ENCODE measurements at regions not wholly inside any gene's neighbourhood (a gene's known extent, or its start where the extent isn't known, plus 50 kb on each side); places are given as distances from the start of the nearest gene placed in this dataset.

- intact Hi-C loops (cut with micrococcal nuclease) (no loop called here), dilution Hi-C loops (cut with HindIII; ENCODE audit: low sequenced_read_pairs, unreplicated experiment) (no loop called here), in situ Hi-C loops (cut with MboI; ENCODE audit: low sequenced_read_pairs) (no loop called here)
- TF ChIP-seq MAZ (IDR thresholded peaks at IDR 0.05; ENCODE audit: borderline replicate concordance, low read depth, low read length): no peak
- no peak for TF ChIP-seq RCOR1 (IDR thresholded peaks at IDR 0.05; ENCODE audit: insufficient replicate concordance, low read length)
- no peak for TF ChIP-seq RAD21 (IDR thresholded peaks at IDR 0.05; ENCODE audit: low read length)
- TF ChIP-seq MAFK (IDR thresholded peaks at IDR 0.05; ENCODE audit: low read depth, low read length): no peak
- Histone ChIP-seq H2BK120ac (ENCODE audit: low read depth, low read length) (no peak overlapping the region), H2AFZ (replicated peaks; ENCODE audit: low read length, poor library complexity) (no peak overlapping the region), H4K8ac (ENCODE audit: low read depth in 2 of 2, low read length in 2 of 2) (no peak overlapping the region), H3K14ac (replicated peaks; ENCODE audit: low read depth, low read length) (no peak overlapping the region), H3K9ac (ENCODE audit: low read depth, low read length) (no peak overlapping the region), H4K20me1 (ENCODE audit: insufficient read depth, low read length) (no peaks in the 10 kb centered on the region), H3K23ac (ENCODE audit: low read depth, low read length) (no peak overlapping the region), H3K4me1 (ENCODE audit: control insufficient read depth, insufficient read depth, low read length) (peaks cover 3% of the 10 kb centered on the region; the same call in 1 of the 2 replicates), H3K18ac (ENCODE audit: low read depth, low read length) (no peak overlapping the region), H3K4me2 (ENCODE audit: low read depth, low read length) (no peak overlapping the region), H2BK20ac (ENCODE audit: low read depth, low read length) (no peak overlapping the region), H3K27ac (ENCODE audit: insufficient read depth, low read length) (no peak overlapping the region), H4K91ac (ENCODE audit: insufficient read depth, low read depth, low read length) (no peak overlapping the region), H3K4me3 (ENCODE audit: insufficient read depth, low read depth, low read length) (no peak overlapping the region), H2AK5ac (ENCODE audit: low read depth, low read length) (no peak overlapping the region), H3K9me1 (ENCODE audit: insufficient read depth, low read length) (no peaks in the 10 kb centered on the region), H2BK5ac (ENCODE audit: low read depth, low read length, poor library complexity, severe bottlenecking) (no peak overlapping the region), H3K4ac (ENCODE audit: low read depth, low read length) (no peak overlapping the region), H3K27me3 (ENCODE audit: control insufficient read depth, insufficient read depth, low read length) (no peaks in the 10 kb centered on the region), H2AK9ac (replicated peaks; ENCODE audit: low read depth, low read length, poor library complexity) (no peak overlapping the region), H3K79me1 (ENCODE audit: low read depth in 1 of 2, low read length in 2 of 2) (no peaks in the 10 kb centered on the region), H3K36me3 (ENCODE audit: control insufficient read depth, insufficient read depth, low read length) (no peaks in the 10 kb centered on the region), H3K56ac (ENCODE audit: extremely low read depth, insufficient read depth, low read length) (no peak overlapping the region), H3K9me3 (ENCODE audit: control insufficient read depth, insufficient read depth, low read length) (no peaks in the 10 kb centered on the region), H4K5ac (ENCODE audit: low read depth, low read length) (no peak overlapping the region), H2BK15ac (ENCODE audit: low read depth, low read length) (no peak overlapping the region)
- DNase-seq (no peak), ATAC-seq (ENCODE audit: low read depth) (no peak)
- ChIA-PET CTCF (no interaction called here), POLR2A (ENCODE audit: unreplicated experiment) (no interaction called here)
- WGBS, 2 experiments (ENCODE audit: extremely low coverage in 2 of 2, insufficient read length in 1 of 2): no CpG with 5 or more reads among the region's 7 CpGs
- no TSS peak for BruUV-seq (replicated peaks)
Observed at GRCh38 chr9:129283291-129283691, 105.2 kb upstream of the IER5L start.
